Gastroesophageal sphincter (tissue), 3 donors: ENCODE measurements at regions not wholly inside any gene's neighbourhood (a gene's known extent, or its start where the extent isn't known, plus 50 kb on each side); places are given as distances from the start of the nearest gene placed in this dataset.

Experiments used
- CTCF ChIP-seq, 4 experiments: fragments of 200-600 bp in 2 of 4; fragments of 450-650 bp in 2 of 4; sonication (generic) in 1 of 4; IDR thresholded peaks; one replicate each; pipeline ENCODE4 v1.5.1; 2017 to 2019; ENCODE audit warnings: antibody characterized with exemption in 4 of 4, mild to moderate bottlenecking in 2 of 4, moderate library complexity in 2 of 4
- POLR2A ChIP-seq, 2 donors: fragments of 450-650 bp; IDR thresholded peaks; one replicate each; pipeline ENCODE4 v1.6.1; 2017; ENCODE audit warnings: antibody characterized with exemption in 2 of 2, mild to moderate bottlenecking in 2 of 2, moderate library complexity in 1 of 2

- TF ChIP-seq POLR2A (IDR thresholded peaks at IDR 0.05) (no peak), CTCF (IDR thresholded peaks at IDR 0.05) (no peak)
Measured at GRCh38 chr16:87196231-87196630, 121.0 kb downstream of the C16orf95 start.
